Progenitor cell of endocrine pancreas (in vitro differentiated cells): ENCODE measurements at regions not wholly inside any gene's neighbourhood (a gene's known extent, or its start where the extent isn't known, plus 50 kb on each side); places are given as distances from the start of the nearest gene placed in this dataset.

Experiments used
- DNase-seq: peaks from one replicate; pipeline ENCODE4 v3.0.0; 2021; ENCODE audit warnings: low spot score; ENCODE audit not compliant: unreplicated experiment
- H3K27ac Mint-ChIP-seq: 2 replicates; pipeline ENCODE4 v1.8.0; 2021; ENCODE audit warnings: mild to moderate bottlenecking, moderate library complexity, mixed read lengths
- H3K27me3 Mint-ChIP-seq: 2 replicates; pipeline ENCODE4 v1.8.0; 2021; ENCODE audit warnings: mixed read lengths
- H3K36me3 Mint-ChIP-seq: 2 replicates; pipeline ENCODE4 v1.8.0; 2022; ENCODE audit warnings: mixed read lengths; ENCODE audit not compliant: insufficient read depth
- H3K4me1 Mint-ChIP-seq: 2 replicates; pipeline ENCODE4 v1.8.0; 2021; ENCODE audit warnings: low read depth, mixed read lengths
- H3K4me3 Mint-ChIP-seq: 2 replicates; pipeline ENCODE4 v1.8.0; 2021; ENCODE audit warnings: low read depth, mild to moderate bottlenecking, moderate library complexity, mixed read lengths
- H3K9me3 Mint-ChIP-seq: 2 replicates; pipeline ENCODE4 v1.8.0; 2021; ENCODE audit warnings: low read depth, mixed read lengths
- TF ChIP-seq, protein P1 (sequence below): fragments of 200-600 bp; sonication (generic); IDR thresholded peaks from one replicate; pipeline ENCODE4 v1.5.0; 2021; ENCODE audit warnings: antibody characterized with exemption, mild to moderate bottlenecking; ENCODE audit not compliant: unreplicated experiment

DNA sequence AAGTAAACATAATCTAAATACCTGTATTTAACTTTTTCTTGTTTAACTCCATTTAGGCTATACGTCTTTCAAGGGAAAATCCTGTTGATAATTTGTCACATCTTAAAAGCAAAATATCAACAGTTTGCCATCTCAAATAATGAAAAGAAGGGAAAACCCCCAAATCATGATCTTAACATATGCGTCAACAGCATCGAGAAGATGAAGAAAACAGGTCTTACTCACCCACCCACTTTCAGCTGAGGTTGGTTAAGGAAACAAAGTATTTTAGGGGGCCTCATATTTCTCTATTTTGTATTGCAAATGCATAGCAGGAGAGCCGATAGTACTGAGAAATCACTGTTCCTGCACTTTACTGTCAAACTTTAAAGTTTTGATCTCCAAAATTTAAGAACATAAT lies 143.1 kb upstream of the COPS8 start:
- TF ChIP-seq, protein P1, sequence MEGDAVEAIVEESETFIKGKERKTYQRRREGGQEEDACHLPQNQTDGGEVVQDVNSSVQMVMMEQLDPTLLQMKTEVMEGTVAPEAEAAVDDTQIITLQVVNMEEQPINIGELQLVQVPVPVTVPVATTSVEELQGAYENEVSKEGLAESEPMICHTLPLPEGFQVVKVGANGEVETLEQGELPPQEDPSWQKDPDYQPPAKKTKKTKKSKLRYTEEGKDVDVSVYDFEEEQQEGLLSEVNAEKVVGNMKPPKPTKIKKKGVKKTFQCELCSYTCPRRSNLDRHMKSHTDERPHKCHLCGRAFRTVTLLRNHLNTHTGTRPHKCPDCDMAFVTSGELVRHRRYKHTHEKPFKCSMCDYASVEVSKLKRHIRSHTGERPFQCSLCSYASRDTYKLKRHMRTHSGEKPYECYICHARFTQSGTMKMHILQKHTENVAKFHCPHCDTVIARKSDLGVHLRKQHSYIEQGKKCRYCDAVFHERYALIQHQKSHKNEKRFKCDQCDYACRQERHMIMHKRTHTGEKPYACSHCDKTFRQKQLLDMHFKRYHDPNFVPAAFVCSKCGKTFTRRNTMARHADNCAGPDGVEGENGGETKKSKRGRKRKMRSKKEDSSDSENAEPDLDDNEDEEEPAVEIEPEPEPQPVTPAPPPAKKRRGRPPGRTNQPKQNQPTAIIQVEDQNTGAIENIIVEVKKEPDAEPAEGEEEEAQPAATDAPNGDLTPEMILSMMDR, result no peak
- Mint-ChIP-seq H3K4me3 (no peak overlapping the region), H3K4me1 (peaks cover 23% of the 10 kb centered on the region), H3K9me3 (no peaks in the 10 kb centered on the region), H3K27ac (no peak overlapping the region), H3K27me3 (peaks cover 49% of the 10 kb centered on the region), H3K36me3 (no peaks in the 10 kb centered on the region)
- no peak for DNase-seq

DNA sequence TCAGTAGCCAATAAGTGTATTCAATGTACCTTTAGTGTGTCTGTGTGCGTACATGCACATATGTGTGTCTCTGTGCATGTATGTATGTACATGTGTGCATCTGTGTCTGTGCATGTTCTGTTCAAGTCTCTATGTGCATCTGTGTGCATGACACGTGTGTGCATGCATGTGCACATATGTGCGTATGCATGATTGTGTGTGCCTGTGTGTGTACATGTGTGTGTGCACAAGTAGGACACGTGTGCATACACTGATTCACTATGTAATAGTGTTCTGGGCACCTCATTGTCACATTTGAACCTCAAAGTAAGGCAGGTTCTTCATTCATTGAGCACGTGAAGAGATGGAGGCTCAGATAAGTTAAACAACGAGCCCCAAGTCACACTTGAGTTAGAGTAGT lies 142.6 kb upstream of the COPS8 start:
- H3K4me3 Mint-ChIP-seq, result no peak overlapping the region
- no peak overlapping the region for H3K27ac Mint-ChIP-seq
- no peaks in the 10 kb centered on the region for H3K9me3 Mint-ChIP-seq
- no peak for DNase-seq
- H3K27me3 Mint-ChIP-seq, result peaks cover 46% of the 10 kb centered on the region
- H3K36me3 Mint-ChIP-seq, result no peaks in the 10 kb centered on the region
- peaks cover 23% of the 10 kb centered on the region for H3K4me1 Mint-ChIP-seq
- TF ChIP-seq, protein P1, result no peak

DNA sequence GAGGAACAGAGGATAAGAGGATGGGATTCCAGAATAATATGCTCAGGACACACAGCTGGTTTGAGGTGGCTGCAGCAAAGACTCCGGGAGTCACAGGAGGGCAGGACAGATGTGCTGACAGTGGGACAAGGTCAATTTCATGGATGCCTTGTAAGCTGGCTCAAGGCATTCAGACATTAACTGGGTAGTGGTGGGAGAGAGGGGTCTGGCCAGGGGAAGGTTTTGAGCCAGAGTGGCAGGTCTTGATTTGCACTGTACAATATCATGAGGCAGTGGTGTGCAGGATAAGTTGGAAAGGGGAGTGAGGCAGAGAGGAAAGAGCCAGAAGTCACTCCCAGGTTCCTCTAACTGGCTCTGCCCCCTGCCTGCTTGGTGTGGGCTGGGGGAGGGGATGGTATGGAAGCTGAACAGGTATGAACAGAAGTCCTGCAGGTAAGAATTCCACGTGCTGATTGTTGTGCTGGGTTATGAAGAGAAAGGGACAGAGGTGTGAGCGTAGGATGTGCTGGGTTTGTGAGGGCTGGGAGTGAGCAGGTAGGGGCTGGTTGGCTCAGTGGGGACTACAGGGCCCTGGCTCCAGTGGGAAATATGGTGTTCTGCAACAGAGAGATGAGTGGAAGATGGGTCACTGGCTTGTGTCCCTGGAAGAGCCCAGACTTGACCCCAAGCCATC lies 141.7 kb upstream of the COPS8 start:
- peaks cover 40% of the 10 kb centered on the region for H3K27me3 Mint-ChIP-seq
- no peak overlapping the region for H3K4me3 Mint-ChIP-seq
- DNase-seq, result no peak
- peaks cover 23% of the 10 kb centered on the region for H3K4me1 Mint-ChIP-seq
- H3K9me3 Mint-ChIP-seq, result no peaks in the 10 kb centered on the region
- no peaks in the 10 kb centered on the region for H3K36me3 Mint-ChIP-seq
- TF ChIP-seq, protein P1, result no peak
- no peak overlapping the region for H3K27ac Mint-ChIP-seq

DNA sequence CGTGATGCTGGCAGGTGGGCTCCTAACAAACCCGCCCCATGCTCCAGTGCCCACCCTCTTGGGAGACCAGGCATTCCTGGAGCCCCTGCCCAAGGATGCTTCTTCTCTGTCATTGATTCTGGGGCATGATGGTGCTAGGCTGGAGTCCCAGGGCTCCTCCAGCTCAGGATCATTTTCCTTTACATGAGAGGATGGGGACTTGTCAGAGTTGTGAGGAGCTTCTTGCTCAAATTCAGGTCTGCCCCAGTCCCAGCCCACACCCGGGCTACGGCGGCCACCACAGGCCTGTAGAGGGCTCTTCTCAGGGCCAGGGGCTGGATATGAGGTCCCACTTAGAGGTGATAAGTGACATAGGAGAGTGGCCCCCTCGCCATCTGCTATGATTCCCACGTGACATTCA lies 141.1 kb upstream of the COPS8 start:
- H3K4me1 Mint-ChIP-seq, result peaks cover 24% of the 10 kb centered on the region
- DNase-seq, result no peak
- H3K9me3 Mint-ChIP-seq, result no peaks in the 10 kb centered on the region
- H3K27ac Mint-ChIP-seq, result no peak overlapping the region
- no peaks in the 10 kb centered on the region for H3K36me3 Mint-ChIP-seq
- H3K4me3 Mint-ChIP-seq, result no peak overlapping the region
- H3K27me3 Mint-ChIP-seq, result peaks cover 38% of the 10 kb centered on the region
- TF ChIP-seq, protein P1, result no peak

DNA sequence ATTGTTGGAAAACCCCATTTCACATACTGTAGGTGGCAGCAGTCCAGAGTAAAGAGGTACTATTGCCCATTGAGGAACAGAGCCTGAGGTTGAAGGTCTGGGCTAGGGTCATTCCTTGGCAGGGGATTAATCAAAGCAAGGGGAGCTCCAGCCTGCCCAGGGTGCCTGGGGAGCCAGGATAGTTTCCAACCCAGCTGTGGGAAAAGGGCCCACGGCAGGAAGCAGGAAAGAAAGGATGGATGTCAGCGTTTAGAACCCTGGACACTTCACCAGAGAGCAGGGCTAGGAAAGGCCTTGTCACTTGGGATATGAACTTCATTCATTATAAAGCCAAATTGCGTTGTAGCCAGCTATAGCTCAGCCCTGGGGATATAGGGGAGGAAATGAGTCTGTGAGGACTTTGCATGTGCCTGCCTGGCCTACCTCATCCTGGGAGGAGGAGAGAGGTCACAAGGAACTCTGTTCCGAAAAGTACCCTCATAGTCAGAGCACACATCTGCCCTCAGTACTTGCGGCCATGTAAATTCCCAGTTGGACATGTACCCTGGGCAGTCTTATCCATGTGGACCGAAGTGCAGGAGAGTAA lies 140.2 kb upstream of the COPS8 start:
- TF ChIP-seq, protein P1, result no peak
- H3K27me3 Mint-ChIP-seq, result peaks cover 39% of the 10 kb centered on the region
- H3K36me3 Mint-ChIP-seq, result no peaks in the 10 kb centered on the region
- no peak overlapping the region for H3K27ac Mint-ChIP-seq
- H3K4me1 Mint-ChIP-seq, result peaks cover 19% of the 10 kb centered on the region
- DNase-seq, result no peak
- H3K4me3 Mint-ChIP-seq, result no peak overlapping the region
- no peaks in the 10 kb centered on the region for H3K9me3 Mint-ChIP-seq
